HFF-Myc (cell line): ENCODE measurements at regions not wholly inside any gene's neighbourhood (a gene's known extent, or its start where the extent isn't known, plus 50 kb on each side); places are given as distances from the start of the nearest gene placed in this dataset.

Source experiments
- DNase-seq: peaks from one replicate; pipeline ENCODE4 v3.0.0-alpha.2; 2011; ENCODE audit warnings: low read depth; ENCODE audit errors: extremely low read depth
- H3K4me3 ChIP-seq: replicated peaks from 2 replicates; pipeline ENCODE4 v1.5.1; 2011; ENCODE audit warnings: low read depth, mild to moderate bottlenecking, control low read depth, low read length
- CTCF ChIP-seq: IDR thresholded peaks from 2 replicates; pipeline ENCODE4 v1.5.1; 2012; ENCODE audit warnings: mild to moderate bottlenecking, low read depth, low read length, control low read depth; ENCODE audit errors: missing control alignments

- no peak for TF ChIP-seq CTCF
- no peak for DNase-seq
- H3K4me3 ChIP-seq: no peak overlapping the region
These were observed 72.7 kb upstream of the RNU6ATAC start for GRCh38 chr9:134236935-134237629.

- no peak for TF ChIP-seq CTCF
- H3K4me3 ChIP-seq: no peak overlapping the region
- no peak for DNase-seq
These were observed 73.4 kb upstream of the RNU6ATAC start for GRCh38 chr9:134237630-134238265.

GRCh38 chr9:134239130-134239903 lies 75.0 kb upstream of the RNU6ATAC start:
- TF ChIP-seq CTCF: no peak
- H3K4me3 ChIP-seq: no peak overlapping the region
- no peak for DNase-seq

GRCh38 chr9:134239939-134240338 lies 75.6 kb upstream of the RNU6ATAC start:
- TF ChIP-seq CTCF: no peak
- DNase-seq: no peak
- no peak overlapping the region for H3K4me3 ChIP-seq

- no peak for DNase-seq
- no peak overlapping the region for H3K4me3 ChIP-seq
- no peak for TF ChIP-seq CTCF
These were observed 76.0 kb upstream of the RNU6ATAC start for GRCh38 chr9:134240361-134240760.

- TF ChIP-seq CTCF: no peak
- H3K4me3 ChIP-seq: no peak overlapping the region
- DNase-seq: no peak
These were observed 78.3 kb upstream of the RNU6ATAC start for GRCh38 chr9:134242706-134243105.
